ENCODE measurements at regions not wholly inside any gene's neighbourhood (a gene's known extent, or its start where the extent isn't known, plus 50 kb on each side); places are given as distances from the start of the nearest gene placed in this dataset.

- Histone ChIP-seq H3K4me3 (ENCODE audit: low read length in 3 of 3) (no peak overlapping the region), H3K27me3 (ENCODE audit: control insufficient read depth, insufficient read depth, low read length) (no peaks in the 10 kb centered on the region), H3K4me1 (ENCODE audit: control insufficient read depth in 2 of 3, insufficient read depth in 2 of 3, low read depth in 1 of 3, low read length in 3 of 3) (no peaks in the 10 kb centered on the region), H3K9me3 (ENCODE audit: control insufficient read depth in 2 of 3, insufficient read depth in 1 of 3, low read length in 3 of 3) (no peaks in the 10 kb centered on the region), H3K9ac (ENCODE audit: low read length in 3 of 3) (no peak overlapping the region), H3K27ac (ENCODE audit: low read depth in 2 of 2, low read length in 2 of 2) (no peak overlapping the region), H3K36me3 (ENCODE audit: control insufficient read depth in 2 of 3, insufficient read depth in 3 of 3, low read length in 3 of 3) (no peaks in the 10 kb centered on the region)
- intact Hi-C loops (cut with DNase I) = no loop called here
- DNase-seq (no peak), FAIRE-seq (no peak)
- TF ChIP-seq CTCF (IDR thresholded peaks at IDR 0.05; ENCODE audit: borderline replicate concordance, extremely low read depth, insufficient read depth) = no peak
Measured at GRCh38 chr13:80924596-80924995, 583.7 kb upstream of the SPRY2 start.

GRCh38 chr13:80923907-80924306, 583.0 kb upstream of the SPRY2 start:
- intact Hi-C loops (cut with DNase I) = no loop called here
- Histone ChIP-seq H3K9me3 (ENCODE audit: control insufficient read depth in 2 of 3, insufficient read depth in 1 of 3, low read length in 3 of 3) (no peaks in the 10 kb centered on the region), H3K27me3 (ENCODE audit: control insufficient read depth, insufficient read depth, low read length) (no peaks in the 10 kb centered on the region), H3K4me1 (ENCODE audit: control insufficient read depth in 2 of 3, insufficient read depth in 2 of 3, low read depth in 1 of 3, low read length in 3 of 3) (no peaks in the 10 kb centered on the region), H3K36me3 (ENCODE audit: control insufficient read depth in 2 of 3, insufficient read depth in 3 of 3, low read length in 3 of 3) (no peaks in the 10 kb centered on the region), H3K27ac (ENCODE audit: low read depth in 2 of 2, low read length in 2 of 2) (no peak overlapping the region), H3K9ac (ENCODE audit: low read length in 3 of 3) (no peak overlapping the region), H3K4me3 (ENCODE audit: low read length in 3 of 3) (no peak overlapping the region)
- DNase-seq = peak in 1 of 5 donors; percentile 7
- no peak for TF ChIP-seq CTCF (IDR thresholded peaks at IDR 0.05; ENCODE audit: borderline replicate concordance, extremely low read depth, insufficient read depth)
- no peak for FAIRE-seq

GRCh38 chr13:80921971-80922370, 581.0 kb upstream of the SPRY2 start:
- no peaks in the 10 kb centered on the region for H3K27me3 ChIP-seq (ENCODE audit: control insufficient read depth, insufficient read depth, low read length)
- FAIRE-seq (no peak), DNase-seq (no peak)
- no peaks in the 10 kb centered on the region for H3K9me3 ChIP-seq (ENCODE audit: control insufficient read depth in 2 of 3, insufficient read depth in 1 of 3, low read length in 3 of 3)
- H3K4me3 ChIP-seq (ENCODE audit: low read length in 3 of 3) = no peak overlapping the region
- no peaks in the 10 kb centered on the region for H3K4me1 ChIP-seq (ENCODE audit: control insufficient read depth in 2 of 3, insufficient read depth in 2 of 3, low read depth in 1 of 3, low read length in 3 of 3)
- intact Hi-C loops (cut with DNase I) = no loop called here
- no peak overlapping the region for H3K9ac ChIP-seq (ENCODE audit: low read length in 3 of 3)
- H3K27ac ChIP-seq (ENCODE audit: low read depth in 2 of 2, low read length in 2 of 2) = no peak overlapping the region
- no peaks in the 10 kb centered on the region for H3K36me3 ChIP-seq (ENCODE audit: control insufficient read depth in 2 of 3, insufficient read depth in 3 of 3, low read length in 3 of 3)
- TF ChIP-seq CTCF (IDR thresholded peaks at IDR 0.05; ENCODE audit: borderline replicate concordance, extremely low read depth, insufficient read depth) = no peak

GRCh38 chr13:80921541-80921940, 580.6 kb upstream of the SPRY2 start:
- H3K9ac ChIP-seq (ENCODE audit: low read length in 3 of 3) = no peak overlapping the region
- DNase-seq (peak in 1 of 5 donors; percentile 5), FAIRE-seq (no peak)
- H3K27ac ChIP-seq (ENCODE audit: low read depth in 2 of 2, low read length in 2 of 2) = no peak overlapping the region
- no peaks in the 10 kb centered on the region for H3K27me3 ChIP-seq (ENCODE audit: control insufficient read depth, insufficient read depth, low read length)
- no peaks in the 10 kb centered on the region for H3K4me1 ChIP-seq (ENCODE audit: control insufficient read depth in 2 of 3, insufficient read depth in 2 of 3, low read depth in 1 of 3, low read length in 3 of 3)
- no peaks in the 10 kb centered on the region for H3K36me3 ChIP-seq (ENCODE audit: control insufficient read depth in 2 of 3, insufficient read depth in 3 of 3, low read length in 3 of 3)
- intact Hi-C loops (cut with DNase I) = no loop called here
- H3K9me3 ChIP-seq (ENCODE audit: control insufficient read depth in 2 of 3, insufficient read depth in 1 of 3, low read length in 3 of 3) = no peaks in the 10 kb centered on the region
- no peak for TF ChIP-seq CTCF (IDR thresholded peaks at IDR 0.05; ENCODE audit: borderline replicate concordance, extremely low read depth, insufficient read depth)
- H3K4me3 ChIP-seq (ENCODE audit: low read length in 3 of 3) = no peak overlapping the region
